Vagina (tissue), 2 donors: ENCODE measurements at regions not wholly inside any gene's neighbourhood (a gene's known extent, or its start where the extent isn't known, plus 50 kb on each side); places are given as distances from the start of the nearest gene placed in this dataset.

Experiments
- DNase-seq, 2 donors: peaks; one replicate each; pipeline ENCODE4 v3.0.0-alpha.2; 2017; ENCODE audit errors: extremely low spot score in 2 of 2
- H3K27ac ChIP-seq: fragments of 200-600 bp; sonication (generic); one replicate; pipeline ENCODE4 v1.5.1; 2019
- H3K27me3 ChIP-seq: fragments of 200-600 bp; sonication (generic); one replicate; pipeline ENCODE4 v1.5.1; 2019
- H3K36me3 ChIP-seq, 2 donors: fragments of 200-600 bp; sonication (generic); one replicate each; pipeline ENCODE4 v1.5.1; 2017 to 2019
- H3K4me1 ChIP-seq: fragments of 200-600 bp; sonication (generic); one replicate; pipeline ENCODE4 v1.5.1; 2019
- H3K4me3 ChIP-seq, 2 donors: fragments of 200-600 bp; sonication (generic); 1 replicate in 1 of 2; 2 replicates in 1 of 2; pipeline ENCODE4 v1.5.1; 2016 to 2019
- H3K9me3 ChIP-seq: fragments of 200-600 bp; sonication (generic); one replicate; pipeline ENCODE4 v1.5.1; 2019
- CTCF ChIP-seq, 3 experiments: fragments of 450-650 bp in 2 of 3; fragments of 200-600 bp in 1 of 3; sonication (generic) in 1 of 3; IDR thresholded peaks; one replicate each; pipeline ENCODE4 v1.5.1; 2017 to 2019; ENCODE audit warnings: antibody characterized with exemption in 3 of 3, mild to moderate bottlenecking in 2 of 3, moderate library complexity in 2 of 3
- POLR2A ChIP-seq, 2 donors: fragments of 450-650 bp; IDR thresholded peaks; one replicate each; pipeline ENCODE4 v1.6.1; 2017; ENCODE audit warnings: antibody characterized with exemption in 2 of 2, mild to moderate bottlenecking in 2 of 2, moderate library complexity in 2 of 2
- POLR2AphosphoS5 ChIP-seq, 2 donors: sonication (generic); formaldehyde crosslinking; IDR thresholded peaks; one replicate each; pipeline ENCODE4 v1.9.0; 2017; ENCODE audit warnings: antibody characterized with exemption in 2 of 2, mild to moderate bottlenecking in 2 of 2, low read depth in 1 of 2; ENCODE audit not compliant: insufficient read depth in 1 of 2
- intact Hi-C: fragments of 100-400 bp; cut with DNase I; formaldehyde crosslinking; loops from one replicate; pipeline ENCODE4 v1.15.1; 2023

- intact Hi-C loops = no loop called here
- Histone ChIP-seq H3K27ac (no peak overlapping the region), H3K9me3 (no peaks in the 10 kb centered on the region), H3K27me3 (no peaks in the 10 kb centered on the region), H3K4me1 (no peaks in the 10 kb centered on the region), H3K4me3 (no peak overlapping the region), H3K36me3 (no peaks in the 10 kb centered on the region)
- TF ChIP-seq POLR2AphosphoS5 (IDR thresholded peaks at IDR 0.05; ENCODE audit: insufficient read depth in 1 of 2, low read depth in 1 of 2) = no peak
- no peak for TF ChIP-seq CTCF (IDR thresholded peaks at IDR 0.05)
- TF ChIP-seq POLR2A (IDR thresholded peaks at IDR 0.05) = no peak
- DNase-seq = no peak
Measured at GRCh38 chr12:127579446-127579845, 687.5 kb upstream of the TMEM132C start.

GRCh38 chr12:127582074-127582473 lies 684.9 kb upstream of the TMEM132C start:
- H3K9me3 ChIP-seq = no peaks in the 10 kb centered on the region
- no peaks in the 10 kb centered on the region for H3K27me3 ChIP-seq
- H3K36me3 ChIP-seq = no peaks in the 10 kb centered on the region
- DNase-seq = no peak
- intact Hi-C loops = no loop called here
- no peak overlapping the region for H3K4me3 ChIP-seq
- TF ChIP-seq POLR2AphosphoS5 (IDR thresholded peaks at IDR 0.05; ENCODE audit: insufficient read depth in 1 of 2, low read depth in 1 of 2) = no peak
- no peak for TF ChIP-seq POLR2A (IDR thresholded peaks at IDR 0.05)
- no peak for TF ChIP-seq CTCF (IDR thresholded peaks at IDR 0.05)
- no peak overlapping the region for H3K27ac ChIP-seq
- H3K4me1 ChIP-seq = no peaks in the 10 kb centered on the region

GRCh38 chr12:127583041-127583440 lies 683.9 kb upstream of the TMEM132C start:
- intact Hi-C loops = no loop called here
- no peaks in the 10 kb centered on the region for H3K9me3 ChIP-seq
- H3K4me3 ChIP-seq = no peak overlapping the region
- no peak for TF ChIP-seq POLR2AphosphoS5 (IDR thresholded peaks at IDR 0.05; ENCODE audit: insufficient read depth in 1 of 2, low read depth in 1 of 2)
- no peak for TF ChIP-seq POLR2A (IDR thresholded peaks at IDR 0.05)
- no peak for TF ChIP-seq CTCF (IDR thresholded peaks at IDR 0.05)
- no peak for DNase-seq
- no peak overlapping the region for H3K27ac ChIP-seq
- H3K4me1 ChIP-seq = no peaks in the 10 kb centered on the region
- no peaks in the 10 kb centered on the region for H3K36me3 ChIP-seq
- H3K27me3 ChIP-seq = no peaks in the 10 kb centered on the region

- TF ChIP-seq POLR2A (IDR thresholded peaks at IDR 0.05) (no peak), POLR2AphosphoS5 (IDR thresholded peaks at IDR 0.05; ENCODE audit: insufficient read depth in 1 of 2, low read depth in 1 of 2) (no peak), CTCF (IDR thresholded peaks at IDR 0.05) (no peak)
- Histone ChIP-seq H3K9me3 (no peaks in the 10 kb centered on the region), H3K4me1 (no peaks in the 10 kb centered on the region), H3K27me3 (no peaks in the 10 kb centered on the region), H3K27ac (no peak overlapping the region), H3K4me3 (no peak overlapping the region), H3K36me3 (no peaks in the 10 kb centered on the region)
- no peak for DNase-seq
- intact Hi-C loops = no loop called here
Measured at GRCh38 chr12:127588249-127588648, 678.7 kb upstream of the TMEM132C start.

- intact Hi-C loops = no loop called here
- H3K4me1 ChIP-seq = no peaks in the 10 kb centered on the region
- no peak for DNase-seq
Measured at GRCh38 chr12:127589541-127589940, 677.4 kb upstream of the TMEM132C start.

More at GRCh38 chr12:127589541-127589940, 677.4 kb upstream of the TMEM132C start:
- Histone ChIP-seq H3K27ac (no peak overlapping the region), H3K4me3 (no peak overlapping the region), H3K36me3 (no peaks in the 10 kb centered on the region), H3K27me3 (no peaks in the 10 kb centered on the region), H3K9me3 (no peaks in the 10 kb centered on the region)
- TF ChIP-seq POLR2A (IDR thresholded peaks at IDR 0.05) = no peak
- TF ChIP-seq CTCF (IDR thresholded peaks at IDR 0.05) = no peak
- no peak for TF ChIP-seq POLR2AphosphoS5 (IDR thresholded peaks at IDR 0.05; ENCODE audit: insufficient read depth in 1 of 2, low read depth in 1 of 2)
